Activated CD8-positive, alpha-beta T cell treated with anti-CD3 and anti-CD28 coated beads, Interleukin-2, amount 10 ng/mL, durations not matched to agents 7 days and 5 days (primary cell): ENCODE measurements at regions not wholly inside any gene's neighbourhood (a gene's known extent, or its start where the extent isn't known, plus 50 kb on each side); places are given as distances from the start of the nearest gene placed in this dataset.

ENCODE experiments used
- ATAC-seq: fragments of 150-1000 bp; cut with Tn5 transposase; one replicate; pipeline ENCODE4 v1.10.0; 2021; ENCODE audit warnings: moderate library complexity
- CTCF ChIA-PET: fragments of 350-600 bp; sonication (Branson Sonifier 250); formaldehyde crosslinking; loops from one replicate; lab custom pipeline; 2021; ENCODE audit warnings: antibody characterized with exemption; lab: Charles Lee
- POLR2A ChIA-PET: fragments of 350-600 bp; sonication (Branson Sonifier 250); formaldehyde crosslinking; loops from one replicate; lab custom pipeline; 2021; ENCODE audit warnings: antibody characterized with exemption; lab: Charles Lee
- DNase-seq: peaks from one replicate; pipeline ENCODE4 v3.0.0-alpha.2; 2020
- H3K27ac Mint-ChIP-seq: one replicate; pipeline ENCODE4 v1.8.0; 2021; ENCODE audit warnings: mild to moderate bottlenecking, mixed read lengths
- H3K27me3 Mint-ChIP-seq: one replicate; pipeline ENCODE4 v1.8.0; 2021; ENCODE audit warnings: low read depth, mixed read lengths
- H3K36me3 Mint-ChIP-seq: one replicate; pipeline ENCODE4 v1.8.0; 2021; ENCODE audit warnings: low read depth, mixed read lengths
- H3K4me1 Mint-ChIP-seq: one replicate; pipeline ENCODE4 v1.8.0; 2021; ENCODE audit warnings: low read depth, mixed read lengths
- H3K4me3 Mint-ChIP-seq: one replicate; pipeline ENCODE4 v1.8.0; 2021; ENCODE audit warnings: mild to moderate bottlenecking, mixed read lengths
- H3K9me3 Mint-ChIP-seq: one replicate; pipeline ENCODE4 v1.8.0; 2022; ENCODE audit warnings: mixed read lengths; ENCODE audit not compliant: insufficient read depth

DNA sequence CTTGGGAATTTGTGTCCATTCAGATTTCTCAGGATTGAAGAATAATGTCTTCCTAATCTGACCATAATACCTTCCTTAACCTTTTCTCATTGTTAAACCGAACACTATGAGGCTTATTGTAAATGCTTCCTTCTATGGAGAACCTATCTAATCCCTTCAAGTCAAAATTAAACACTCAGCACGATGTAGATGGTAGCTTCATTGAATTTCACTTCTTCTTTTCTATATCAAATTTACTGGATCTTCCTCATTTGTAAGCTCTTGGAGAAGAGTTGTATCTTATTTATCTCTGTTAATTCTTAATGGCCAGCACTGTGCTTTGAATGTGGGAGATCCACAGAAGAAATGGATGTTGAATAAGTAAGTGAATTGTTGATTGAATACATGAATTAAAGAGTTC, 109.0 kb upstream of the RAPGEF2 start:
- CTCF ChIA-PET: no interaction called here
- ATAC-seq: no peak
- POLR2A ChIA-PET: no interaction called here
- no peak overlapping the region for H3K27ac Mint-ChIP-seq
- DNase-seq: no peak
- peaks cover 6% of the 10 kb centered on the region for H3K27me3 Mint-ChIP-seq
- no peaks in the 10 kb centered on the region for H3K36me3 Mint-ChIP-seq
- no peaks in the 10 kb centered on the region for H3K9me3 Mint-ChIP-seq
- H3K4me1 Mint-ChIP-seq: no peaks in the 10 kb centered on the region
- H3K4me3 Mint-ChIP-seq: no peak overlapping the region

DNA sequence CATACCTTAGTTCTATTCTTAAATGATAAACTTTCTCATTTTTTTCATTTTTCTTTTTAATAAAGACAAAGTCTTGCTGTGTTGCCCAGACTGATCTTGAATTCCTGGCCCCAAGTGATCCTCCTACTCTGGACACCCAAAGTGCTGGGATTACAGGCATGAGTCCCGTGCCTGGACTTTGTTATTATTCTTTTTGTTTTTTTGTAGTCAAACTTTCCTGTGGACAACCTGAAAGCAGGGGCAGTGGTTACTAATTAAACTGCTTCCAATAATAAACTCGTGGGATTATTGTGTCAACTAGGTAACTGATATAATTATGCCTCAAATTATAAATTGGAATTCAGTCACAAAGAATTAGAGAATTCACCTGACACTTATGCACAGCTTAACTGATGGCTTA, 107.8 kb upstream of the RAPGEF2 start:
- H3K4me1 Mint-ChIP-seq: no peaks in the 10 kb centered on the region
- no peaks in the 10 kb centered on the region for H3K36me3 Mint-ChIP-seq
- no peak overlapping the region for H3K27ac Mint-ChIP-seq
- ChIA-PET POLR2A (no interaction called here), CTCF (no interaction called here)
- no peak overlapping the region for H3K4me3 Mint-ChIP-seq
- DNase-seq (no peak), ATAC-seq (no peak)
- peaks cover 6% of the 10 kb centered on the region for H3K27me3 Mint-ChIP-seq
- H3K9me3 Mint-ChIP-seq: no peaks in the 10 kb centered on the region

- CTCF ChIA-PET: no interaction called here
- ATAC-seq (no peak), DNase-seq (no peak)
- H3K4me3 Mint-ChIP-seq: no peak overlapping the region
- H3K27me3 Mint-ChIP-seq: peaks cover under 1% of the 10 kb centered on the region
- H3K4me1 Mint-ChIP-seq: no peaks in the 10 kb centered on the region
- H3K9me3 Mint-ChIP-seq: no peaks in the 10 kb centered on the region
- H3K36me3 Mint-ChIP-seq: no peaks in the 10 kb centered on the region
- POLR2A ChIA-PET: no interaction called here
- H3K27ac Mint-ChIP-seq: no peak overlapping the region
Measured at GRCh38 chr4:158995965-158996364, 106.9 kb upstream of the RAPGEF2 start.

- CTCF ChIA-PET: no interaction called here
- Mint-ChIP-seq H3K9me3 (no peaks in the 10 kb centered on the region), H3K27me3 (no peaks in the 10 kb centered on the region), H3K4me1 (no peaks in the 10 kb centered on the region), H3K36me3 (no peaks in the 10 kb centered on the region), H3K4me3 (no peak overlapping the region), H3K27ac (no peak overlapping the region)
- POLR2A ChIA-PET: no interaction called here
- ATAC-seq (no peak), DNase-seq (no peak)
Measured at GRCh38 chr4:158996669-158997074, 106.2 kb upstream of the RAPGEF2 start.

GRCh38 chr4:158997660-158998349, 105.1 kb upstream of the RAPGEF2 start:
- ChIA-PET POLR2A (no interaction called here), CTCF (no interaction called here)
- Mint-ChIP-seq H3K4me1 (peaks cover 1% of the 10 kb centered on the region), H3K27me3 (peaks cover 4% of the 10 kb centered on the region), H3K4me3 (no peak overlapping the region), H3K27ac (no peak overlapping the region), H3K9me3 (no peaks in the 10 kb centered on the region), H3K36me3 (no peaks in the 10 kb centered on the region)
- no peak for DNase-seq
- no peak for ATAC-seq

GRCh38 chr4:158998624-158999023, 104.3 kb upstream of the RAPGEF2 start:
- Mint-ChIP-seq H3K36me3 (no peaks in the 10 kb centered on the region), H3K4me3 (no peak overlapping the region), H3K9me3 (no peaks in the 10 kb centered on the region), H3K4me1 (peaks cover 8% of the 10 kb centered on the region), H3K27me3 (peaks cover 5% of the 10 kb centered on the region), H3K27ac (no peak overlapping the region)
- ChIA-PET POLR2A (no interaction called here), CTCF (no interaction called here)
- DNase-seq (no peak), ATAC-seq (no peak)

GRCh38 chr4:158999166-158999682, 103.7 kb upstream of the RAPGEF2 start:
- Mint-ChIP-seq H3K27ac (no peak overlapping the region), H3K9me3 (no peaks in the 10 kb centered on the region), H3K27me3 (peaks cover 5% of the 10 kb centered on the region), H3K36me3 (no peaks in the 10 kb centered on the region), H3K4me1 (peaks cover 9% of the 10 kb centered on the region), H3K4me3 (no peak overlapping the region)
- no peak for ATAC-seq
- CTCF ChIA-PET: no interaction called here
- DNase-seq: no peak
- POLR2A ChIA-PET: no interaction called here

GRCh38 chr4:158999849-159000248, 103.0 kb upstream of the RAPGEF2 start:
- H3K27me3 Mint-ChIP-seq: peaks cover 5% of the 10 kb centered on the region
- H3K4me1 Mint-ChIP-seq: peaks cover 9% of the 10 kb centered on the region
- DNase-seq (no peak), ATAC-seq (no peak)
- no peak overlapping the region for H3K27ac Mint-ChIP-seq
- ChIA-PET POLR2A (no interaction called here), CTCF (no interaction called here)
- H3K36me3 Mint-ChIP-seq: no peaks in the 10 kb centered on the region
- H3K9me3 Mint-ChIP-seq: no peaks in the 10 kb centered on the region
- no peak overlapping the region for H3K4me3 Mint-ChIP-seq

GRCh38 chr4:159002950-159003349, 99.9 kb upstream of the RAPGEF2 start:
- ATAC-seq (no peak), DNase-seq (no peak)
- H3K27me3 Mint-ChIP-seq: peaks cover 7% of the 10 kb centered on the region
- H3K27ac Mint-ChIP-seq: no peak overlapping the region
- CTCF ChIA-PET: no interaction called here
- no peaks in the 10 kb centered on the region for H3K36me3 Mint-ChIP-seq
- POLR2A ChIA-PET: no interaction called here
- H3K4me1 Mint-ChIP-seq: peaks cover 9% of the 10 kb centered on the region
- H3K4me3 Mint-ChIP-seq: no peak overlapping the region
- no peaks in the 10 kb centered on the region for H3K9me3 Mint-ChIP-seq

- ATAC-seq (no peak), DNase-seq (no peak)
- Mint-ChIP-seq H3K4me3 (no peak overlapping the region), H3K36me3 (no peaks in the 10 kb centered on the region), H3K27me3 (peaks cover 7% of the 10 kb centered on the region), H3K4me1 (peaks cover 9% of the 10 kb centered on the region), H3K27ac (no peak overlapping the region), H3K9me3 (no peaks in the 10 kb centered on the region)
- ChIA-PET POLR2A (no interaction called here), CTCF (no interaction called here)
Measured at GRCh38 chr4:159003420-159004253, 99.2 kb upstream of the RAPGEF2 start.

DNA sequence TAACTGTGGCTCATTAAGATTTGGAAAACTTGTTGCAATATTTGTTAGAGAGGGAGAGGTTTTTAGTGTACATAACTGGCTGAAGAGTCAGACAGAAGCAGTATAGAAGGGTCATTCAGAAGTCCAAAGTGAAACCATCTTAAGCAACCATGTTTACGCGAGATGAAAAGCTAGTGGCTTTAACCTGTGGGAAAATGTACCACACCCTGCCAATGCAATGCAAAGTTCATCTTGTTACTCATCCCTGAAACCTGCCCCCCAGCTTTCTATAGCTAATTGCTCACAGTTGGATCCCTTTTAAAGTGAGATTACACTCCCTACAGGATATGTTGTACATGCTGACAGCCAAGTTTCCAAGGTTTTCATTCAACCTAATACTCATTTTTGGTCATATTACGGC, 96.7 kb upstream of the RAPGEF2 start:
- ATAC-seq (no peak), DNase-seq (no peak)
- ChIA-PET CTCF (no interaction called here), POLR2A (no interaction called here)
- Mint-ChIP-seq H3K9me3 (no peaks in the 10 kb centered on the region), H3K27ac (no peak overlapping the region), H3K27me3 (peaks cover 9% of the 10 kb centered on the region), H3K36me3 (no peaks in the 10 kb centered on the region), H3K4me3 (no peak overlapping the region), H3K4me1 (peaks cover 9% of the 10 kb centered on the region)

DNA sequence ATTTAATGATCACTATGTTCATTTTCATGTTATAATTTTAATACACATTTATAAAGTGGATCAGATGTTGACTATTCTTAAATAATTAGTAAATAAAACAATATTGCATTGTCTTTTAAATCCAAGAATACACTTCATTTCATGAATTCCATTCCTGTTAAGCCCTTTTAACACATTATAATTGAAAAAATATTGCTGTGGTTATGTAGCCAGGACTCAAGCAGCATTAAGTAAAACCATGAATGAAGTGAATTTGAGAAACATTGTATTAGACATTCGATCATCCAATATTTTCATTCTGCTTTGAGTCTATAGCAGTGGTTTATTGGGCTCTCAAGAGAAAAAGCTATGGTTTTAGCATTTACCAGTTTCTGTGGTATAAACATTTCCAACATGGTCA, 94.2 kb upstream of the RAPGEF2 start:
- H3K4me1 Mint-ChIP-seq: peaks cover under 1% of the 10 kb centered on the region
- peaks cover 4% of the 10 kb centered on the region for H3K27me3 Mint-ChIP-seq
- ChIA-PET CTCF (no interaction called here), POLR2A (no interaction called here)
- no peak overlapping the region for H3K4me3 Mint-ChIP-seq
- H3K27ac Mint-ChIP-seq: no peak overlapping the region
- ATAC-seq (no peak), DNase-seq (no peak)
- no peaks in the 10 kb centered on the region for H3K9me3 Mint-ChIP-seq
- H3K36me3 Mint-ChIP-seq: no peaks in the 10 kb centered on the region
